HEK293 (cell line): ENCODE measurements at regions not wholly inside any gene's neighbourhood (a gene's known extent, or its start where the extent isn't known, plus 50 kb on each side); places are given as distances from the start of the nearest gene placed in this dataset.

ENCODE experiments used
- CTCF ChIA-PET: fragments of 350-600 bp; formaldehyde crosslinking; extraction: SDS; loops from one replicate; lab custom pipeline; 2021; ENCODE audit warnings: antibody characterized with exemption; lab: Yijun Ruan, JAX
- POLR2A ChIA-PET: fragments of 300-600 bp; formaldehyde crosslinking; extraction: SDS; loops from one replicate; lab custom pipeline; 2020; ENCODE audit warnings: antibody characterized with exemption, inconsistent platforms; lab: Yijun Ruan, JAX
- H3K27ac ChIP-seq: fragments of 200-500 bp; sonication (Bioruptor generic); 2 replicates; pipeline ENCODE4 v1.5.1; 2014; ENCODE audit warnings: low read depth, low read length, control low read depth, inconsistent platforms; ENCODE audit errors: extremely low read depth
- H3K36me3 ChIP-seq, 2 experiments: fragments of 200-500 bp in 1 of 2; sonication (Bioruptor generic) in 1 of 2; 1 replicate in 1 of 2; 2 replicates in 1 of 2; pipeline ENCODE4 v1.5.1; 2014 to 2017; ENCODE audit warnings: inconsistent platforms in 2 of 2, low read length in 2 of 2; ENCODE audit not compliant: control insufficient read depth in 2 of 2, insufficient read depth in 1 of 2
- H3K4me1 ChIP-seq: fragments of 200-500 bp; sonication (Bioruptor generic); 2 replicates; pipeline ENCODE4 v1.5.1; 2014; ENCODE audit warnings: mild to moderate bottlenecking, low read length, inconsistent platforms; ENCODE audit not compliant: control insufficient read depth, insufficient read depth
- H3K4me3 ChIP-seq: 2 replicates; pipeline ENCODE4 v1.5.1; 2011; ENCODE audit warnings: low read depth, mild to moderate bottlenecking, control low read depth, low read length, moderate library complexity
- H3K9me3 ChIP-seq: fragments of 200-500 bp; sonication (Bioruptor generic); 2 replicates; pipeline ENCODE4 v1.5.1; 2014; ENCODE audit warnings: low read depth, low read length, inconsistent platforms; ENCODE audit not compliant: control insufficient read depth, insufficient read depth
- BCL11A ChIP-seq: fragments of 450-650 bp; formaldehyde crosslinking; IDR thresholded peaks from 2 replicates; pipeline ENCODE4 v1.5.1; 2016; ENCODE audit warnings: low read depth, missing biosample characterization, missing genetic modification characterization
- EGR2 ChIP-seq: fragments of 450-650 bp; formaldehyde crosslinking; IDR thresholded peaks from 2 replicates; pipeline ENCODE4 v1.5.1; 2016; ENCODE audit warnings: low read depth, missing biosample characterization, missing genetic modification characterization
- GLI4 ChIP-seq: fragments of 450-650 bp; formaldehyde crosslinking; IDR thresholded peaks from 2 replicates; pipeline ENCODE4 v1.5.1; 2016; ENCODE audit warnings: missing biosample characterization, missing genetic modification characterization
- ZBTB21 ChIP-seq: fragments of 450-650 bp; formaldehyde crosslinking; IDR thresholded peaks from 2 replicates; pipeline ENCODE4 v1.5.1; 2017; ENCODE audit warnings: missing biosample characterization, missing genetic modification characterization
- ZNF132 ChIP-seq: fragments of 450-650 bp; formaldehyde crosslinking; IDR thresholded peaks from 2 replicates; pipeline ENCODE4 v1.5.1; 2017; ENCODE audit warnings: missing biosample characterization, missing genetic modification characterization, borderline replicate concordance
- ZNF140 ChIP-seq: fragments of 450-650 bp; formaldehyde crosslinking; IDR thresholded peaks from 2 replicates; pipeline ENCODE4 v1.5.1; 2016; ENCODE audit warnings: missing biosample characterization, missing genetic modification characterization
- ZNF2 ChIP-seq: fragments of 450-650 bp; formaldehyde crosslinking; IDR thresholded peaks from 2 replicates; pipeline ENCODE4 v1.5.1; 2016; ENCODE audit warnings: missing biosample characterization, missing genetic modification characterization
- ZNF211 ChIP-seq: fragments of 450-650 bp; formaldehyde crosslinking; IDR thresholded peaks from 2 replicates; pipeline ENCODE4 v1.5.1; 2016; ENCODE audit warnings: low read depth, missing biosample characterization, missing genetic modification characterization
- ZNF214 ChIP-seq: fragments of 450-650 bp; formaldehyde crosslinking; IDR thresholded peaks from 2 replicates; pipeline ENCODE4 v1.5.1; 2017; ENCODE audit warnings: missing biosample characterization, mild to moderate bottlenecking, missing genetic modification characterization, borderline replicate concordance
- ZNF23 ChIP-seq: fragments of 450-650 bp; formaldehyde crosslinking; IDR thresholded peaks from 2 replicates; pipeline ENCODE4 v1.5.1; 2016; ENCODE audit warnings: missing biosample characterization, missing genetic modification characterization, borderline replicate concordance
- ZNF248 ChIP-seq: fragments of 450-650 bp; formaldehyde crosslinking; IDR thresholded peaks from 2 replicates; pipeline ENCODE4 v1.5.1; 2017; ENCODE audit warnings: missing biosample characterization, missing genetic modification characterization
- ZNF302 ChIP-seq: fragments of 450-650 bp; formaldehyde crosslinking; IDR thresholded peaks from 2 replicates; pipeline ENCODE4 v1.5.1; 2016; ENCODE audit warnings: missing biosample characterization, missing genetic modification characterization, low read depth
- ZNF341 ChIP-seq: fragments of 450-650 bp; formaldehyde crosslinking; IDR thresholded peaks from 2 replicates; pipeline ENCODE4; 2016; ENCODE audit warnings: low read depth, missing biosample characterization, missing genetic modification characterization
- ZNF404 ChIP-seq: fragments of 450-650 bp; formaldehyde crosslinking; IDR thresholded peaks from 2 replicates; pipeline ENCODE4 v1.5.1; 2017; ENCODE audit warnings: missing biosample characterization, missing genetic modification characterization
- TF ChIP-seq, protein P1 (sequence below): fragments of 450-650 bp; formaldehyde crosslinking; IDR thresholded peaks from 2 replicates; pipeline ENCODE4 v1.5.1; 2016; ENCODE audit warnings: missing biosample characterization, missing genetic modification characterization
- TF ChIP-seq, protein P2 (sequence below): fragments of 450-650 bp; formaldehyde crosslinking; IDR thresholded peaks from 2 replicates; pipeline ENCODE4 v1.5.1; 2016; ENCODE audit warnings: missing biosample characterization, missing genetic modification characterization, borderline replicate concordance
- TF ChIP-seq, protein P3 (sequence below): fragments of 450-650 bp; formaldehyde crosslinking; IDR thresholded peaks from 2 replicates; pipeline ENCODE4 v1.5.1; 2016; ENCODE audit warnings: missing biosample characterization, missing genetic modification characterization, borderline replicate concordance
- TF ChIP-seq, protein P4 (sequence below): fragments of 450-650 bp; formaldehyde crosslinking; IDR thresholded peaks from 2 replicates; pipeline ENCODE4 v1.5.1; 2016; ENCODE audit warnings: missing biosample characterization, missing genetic modification characterization
- TF ChIP-seq, protein P5 (sequence below): fragments of 450-650 bp; formaldehyde crosslinking; IDR thresholded peaks from 2 replicates; pipeline ENCODE4 v1.5.1; 2017; ENCODE audit warnings: missing biosample characterization, missing genetic modification characterization
- TF ChIP-seq, protein P6 (sequence below): fragments of 450-650 bp; formaldehyde crosslinking; IDR thresholded peaks from 2 replicates; pipeline ENCODE4 v1.5.1; 2017; ENCODE audit warnings: missing biosample characterization, missing genetic modification characterization

DNA sequence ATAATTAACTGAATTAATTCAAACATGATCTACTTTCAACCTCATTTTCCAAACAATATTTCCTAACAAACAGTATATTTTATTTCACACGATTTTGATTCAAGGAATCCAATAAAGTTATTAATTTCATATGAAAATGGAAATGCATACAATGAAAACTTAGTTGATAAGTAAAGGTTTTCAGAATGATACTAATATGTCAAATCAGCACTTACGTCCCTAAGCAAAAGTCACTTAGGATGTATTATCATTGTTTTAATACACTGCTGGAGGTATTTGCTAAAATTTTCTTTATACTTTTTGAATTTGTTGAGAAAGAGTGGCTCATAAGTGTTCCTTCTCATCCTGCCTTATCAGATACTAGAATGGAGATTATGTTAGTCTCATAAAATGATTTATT is 266.8 kb upstream of the PUDP start:
- H3K4me3 ChIP-seq, result no peak overlapping the region
- H3K27ac ChIP-seq, result no peak overlapping the region
- TF ChIP-seq ZNF2 (no peak), GLI4 (no peak), ZNF302 (tag by site-specific recombination) (no peak), ZNF23 (tag by site-specific recombination) (no peak), ZNF248 (no peak), ZNF341 (tag by site-specific recombination) (no peak), ZNF211 (tag by site-specific recombination) (no peak), EGR2 (tag by site-specific recombination) (no peak)
- TF ChIP-seq, protein P1, sequence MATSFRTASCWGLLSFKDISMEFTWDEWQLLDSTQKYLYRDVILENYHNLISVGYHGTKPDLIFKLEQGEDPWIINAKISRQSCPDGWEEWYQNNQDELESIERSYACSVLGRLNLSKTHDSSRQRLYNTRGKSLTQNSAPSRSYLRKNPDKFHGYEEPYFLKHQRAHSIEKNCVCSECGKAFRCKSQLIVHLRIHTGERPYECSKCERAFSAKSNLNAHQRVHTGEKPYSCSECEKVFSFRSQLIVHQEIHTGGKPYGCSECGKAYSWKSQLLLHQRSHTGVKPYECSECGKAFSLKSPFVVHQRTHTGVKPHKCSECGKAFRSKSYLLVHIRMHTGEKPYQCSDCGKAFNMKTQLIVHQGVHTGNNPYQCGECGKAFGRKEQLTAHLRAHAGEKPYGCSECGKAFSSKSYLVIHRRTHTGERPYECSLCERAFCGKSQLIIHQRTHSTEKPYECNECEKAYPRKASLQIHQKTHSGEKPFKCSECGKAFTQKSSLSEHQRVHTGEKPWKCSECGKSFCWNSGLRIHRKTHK (tag by site-specific recombination), result no peak
- TF ChIP-seq, protein P2, sequence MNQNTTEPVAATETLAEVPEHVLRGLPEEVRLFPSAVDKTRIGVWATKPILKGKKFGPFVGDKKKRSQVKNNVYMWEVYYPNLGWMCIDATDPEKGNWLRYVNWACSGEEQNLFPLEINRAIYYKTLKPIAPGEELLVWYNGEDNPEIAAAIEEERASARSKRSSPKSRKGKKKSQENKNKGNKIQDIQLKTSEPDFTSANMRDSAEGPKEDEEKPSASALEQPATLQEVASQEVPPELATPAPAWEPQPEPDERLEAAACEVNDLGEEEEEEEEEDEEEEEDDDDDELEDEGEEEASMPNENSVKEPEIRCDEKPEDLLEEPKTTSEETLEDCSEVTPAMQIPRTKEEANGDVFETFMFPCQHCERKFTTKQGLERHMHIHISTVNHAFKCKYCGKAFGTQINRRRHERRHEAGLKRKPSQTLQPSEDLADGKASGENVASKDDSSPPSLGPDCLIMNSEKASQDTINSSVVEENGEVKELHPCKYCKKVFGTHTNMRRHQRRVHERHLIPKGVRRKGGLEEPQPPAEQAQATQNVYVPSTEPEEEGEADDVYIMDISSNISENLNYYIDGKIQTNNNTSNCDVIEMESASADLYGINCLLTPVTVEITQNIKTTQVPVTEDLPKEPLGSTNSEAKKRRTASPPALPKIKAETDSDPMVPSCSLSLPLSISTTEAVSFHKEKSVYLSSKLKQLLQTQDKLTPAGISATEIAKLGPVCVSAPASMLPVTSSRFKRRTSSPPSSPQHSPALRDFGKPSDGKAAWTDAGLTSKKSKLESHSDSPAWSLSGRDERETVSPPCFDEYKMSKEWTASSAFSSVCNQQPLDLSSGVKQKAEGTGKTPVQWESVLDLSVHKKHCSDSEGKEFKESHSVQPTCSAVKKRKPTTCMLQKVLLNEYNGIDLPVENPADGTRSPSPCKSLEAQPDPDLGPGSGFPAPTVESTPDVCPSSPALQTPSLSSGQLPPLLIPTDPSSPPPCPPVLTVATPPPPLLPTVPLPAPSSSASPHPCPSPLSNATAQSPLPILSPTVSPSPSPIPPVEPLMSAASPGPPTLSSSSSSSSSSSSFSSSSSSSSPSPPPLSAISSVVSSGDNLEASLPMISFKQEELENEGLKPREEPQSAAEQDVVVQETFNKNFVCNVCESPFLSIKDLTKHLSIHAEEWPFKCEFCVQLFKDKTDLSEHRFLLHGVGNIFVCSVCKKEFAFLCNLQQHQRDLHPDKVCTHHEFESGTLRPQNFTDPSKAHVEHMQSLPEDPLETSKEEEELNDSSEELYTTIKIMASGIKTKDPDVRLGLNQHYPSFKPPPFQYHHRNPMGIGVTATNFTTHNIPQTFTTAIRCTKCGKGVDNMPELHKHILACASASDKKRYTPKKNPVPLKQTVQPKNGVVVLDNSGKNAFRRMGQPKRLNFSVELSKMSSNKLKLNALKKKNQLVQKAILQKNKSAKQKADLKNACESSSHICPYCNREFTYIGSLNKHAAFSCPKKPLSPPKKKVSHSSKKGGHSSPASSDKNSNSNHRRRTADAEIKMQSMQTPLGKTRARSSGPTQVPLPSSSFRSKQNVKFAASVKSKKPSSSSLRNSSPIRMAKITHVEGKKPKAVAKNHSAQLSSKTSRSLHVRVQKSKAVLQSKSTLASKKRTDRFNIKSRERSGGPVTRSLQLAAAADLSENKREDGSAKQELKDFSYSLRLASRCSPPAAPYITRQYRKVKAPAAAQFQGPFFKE (tag by site-specific recombination), result no peak
- TF ChIP-seq, protein P3, sequence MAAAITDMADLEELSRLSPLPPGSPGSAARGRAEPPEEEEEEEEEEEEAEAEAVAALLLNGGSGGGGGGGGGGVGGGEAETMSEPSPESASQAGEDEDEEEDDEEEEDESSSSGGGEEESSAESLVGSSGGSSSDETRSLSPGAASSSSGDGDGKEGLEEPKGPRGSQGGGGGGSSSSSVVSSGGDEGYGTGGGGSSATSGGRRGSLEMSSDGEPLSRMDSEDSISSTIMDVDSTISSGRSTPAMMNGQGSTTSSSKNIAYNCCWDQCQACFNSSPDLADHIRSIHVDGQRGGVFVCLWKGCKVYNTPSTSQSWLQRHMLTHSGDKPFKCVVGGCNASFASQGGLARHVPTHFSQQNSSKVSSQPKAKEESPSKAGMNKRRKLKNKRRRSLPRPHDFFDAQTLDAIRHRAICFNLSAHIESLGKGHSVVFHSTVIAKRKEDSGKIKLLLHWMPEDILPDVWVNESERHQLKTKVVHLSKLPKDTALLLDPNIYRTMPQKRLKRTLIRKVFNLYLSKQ (tag by site-specific recombination), result no peak
- TF ChIP-seq, protein P4, sequence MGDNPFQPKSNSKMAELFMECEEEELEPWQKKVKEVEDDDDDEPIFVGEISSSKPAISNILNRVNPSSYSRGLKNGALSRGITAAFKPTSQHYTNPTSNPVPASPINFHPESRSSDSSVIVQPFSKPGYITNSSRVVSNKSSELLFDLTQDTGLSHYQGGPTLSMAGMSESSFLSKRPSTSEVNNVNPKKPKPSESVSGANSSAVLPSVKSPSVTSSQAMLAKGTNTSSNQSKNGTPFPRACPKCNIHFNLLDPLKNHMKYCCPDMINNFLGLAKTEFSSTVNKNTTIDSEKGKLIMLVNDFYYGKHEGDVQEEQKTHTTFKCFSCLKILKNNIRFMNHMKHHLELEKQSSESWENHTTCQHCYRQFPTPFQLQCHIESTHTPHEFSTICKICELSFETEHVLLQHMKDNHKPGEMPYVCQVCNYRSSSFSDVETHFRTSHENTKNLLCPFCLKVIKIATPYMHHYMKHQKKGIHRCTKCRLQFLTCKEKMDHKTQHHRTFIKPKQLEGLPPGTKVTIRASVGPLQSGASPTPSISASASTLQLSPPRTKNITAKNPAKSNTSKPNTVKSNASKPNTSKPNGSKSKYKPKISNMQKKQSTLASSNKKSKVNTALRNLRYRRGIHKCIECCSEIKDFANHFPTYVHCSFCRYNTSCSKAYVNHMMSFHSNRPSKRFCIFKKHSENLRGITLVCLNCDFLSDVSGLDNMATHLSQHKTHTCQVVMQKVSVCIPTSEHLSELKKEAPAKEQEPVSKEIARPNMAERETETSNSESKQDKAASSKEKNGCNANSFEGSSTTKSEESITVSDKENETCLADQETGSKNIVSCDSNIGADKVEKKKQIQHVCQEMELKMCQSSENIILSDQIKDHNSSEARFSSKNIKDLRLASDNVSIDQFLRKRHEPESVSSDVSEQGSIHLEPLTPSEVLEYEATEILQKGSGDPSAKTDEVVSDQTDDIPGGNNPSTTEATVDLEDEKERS (tag by site-specific recombination), result no peak
- H3K4me1 ChIP-seq, result no peaks in the 10 kb centered on the region
- CTCF ChIA-PET, result no interaction called here
- H3K9me3 ChIP-seq, result no peaks in the 10 kb centered on the region
- H3K36me3 ChIP-seq, result no peaks in the 10 kb centered on the region
- POLR2A ChIA-PET, result no interaction called here

DNA sequence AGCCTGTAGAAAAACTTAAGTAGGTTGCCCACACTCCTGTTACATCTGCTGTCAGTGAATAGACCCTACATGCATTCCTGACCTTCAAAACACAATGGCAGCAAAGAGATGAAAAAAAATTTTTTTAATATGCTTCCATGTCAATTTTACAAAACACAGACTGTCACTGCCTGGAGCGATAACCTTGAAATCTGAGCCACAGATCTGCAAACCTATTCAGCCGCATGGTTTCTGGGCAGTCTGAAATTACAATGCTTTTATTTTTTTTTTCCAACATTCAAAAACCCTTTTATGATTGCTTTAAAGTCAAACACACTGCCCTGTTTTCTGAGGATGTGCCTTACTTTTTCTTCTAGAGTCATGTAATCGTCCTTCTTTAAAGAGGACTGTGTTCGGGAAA is 264.9 kb upstream of the PUDP start:
- POLR2A ChIA-PET, result no interaction called here
- Histone ChIP-seq H3K36me3 (no peaks in the 10 kb centered on the region), H3K27ac (no peak overlapping the region), H3K4me3 (no peak overlapping the region), H3K9me3 (no peaks in the 10 kb centered on the region), H3K4me1 (no peaks in the 10 kb centered on the region)
- CTCF ChIA-PET, result no interaction called here
- TF ChIP-seq ZNF132 (tag by site-specific recombination) (no peak), ZNF140 (tag by site-specific recombination) (no peak), ZBTB21 (tag by site-specific recombination) (no peak), ZNF214 (no peak), ZNF404 (tag by site-specific recombination) (no peak), BCL11A (tag by site-specific recombination) (no peak)
- TF ChIP-seq, protein P5, sequence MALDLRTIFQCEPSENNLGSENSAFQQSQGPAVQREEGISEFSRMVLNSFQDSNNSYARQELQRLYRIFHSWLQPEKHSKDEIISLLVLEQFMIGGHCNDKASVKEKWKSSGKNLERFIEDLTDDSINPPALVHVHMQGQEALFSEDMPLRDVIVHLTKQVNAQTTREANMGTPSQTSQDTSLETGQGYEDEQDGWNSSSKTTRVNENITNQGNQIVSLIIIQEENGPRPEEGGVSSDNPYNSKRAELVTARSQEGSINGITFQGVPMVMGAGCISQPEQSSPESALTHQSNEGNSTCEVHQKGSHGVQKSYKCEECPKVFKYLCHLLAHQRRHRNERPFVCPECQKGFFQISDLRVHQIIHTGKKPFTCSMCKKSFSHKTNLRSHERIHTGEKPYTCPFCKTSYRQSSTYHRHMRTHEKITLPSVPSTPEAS (tag by site-specific recombination), result no peak
- TF ChIP-seq, protein P6, sequence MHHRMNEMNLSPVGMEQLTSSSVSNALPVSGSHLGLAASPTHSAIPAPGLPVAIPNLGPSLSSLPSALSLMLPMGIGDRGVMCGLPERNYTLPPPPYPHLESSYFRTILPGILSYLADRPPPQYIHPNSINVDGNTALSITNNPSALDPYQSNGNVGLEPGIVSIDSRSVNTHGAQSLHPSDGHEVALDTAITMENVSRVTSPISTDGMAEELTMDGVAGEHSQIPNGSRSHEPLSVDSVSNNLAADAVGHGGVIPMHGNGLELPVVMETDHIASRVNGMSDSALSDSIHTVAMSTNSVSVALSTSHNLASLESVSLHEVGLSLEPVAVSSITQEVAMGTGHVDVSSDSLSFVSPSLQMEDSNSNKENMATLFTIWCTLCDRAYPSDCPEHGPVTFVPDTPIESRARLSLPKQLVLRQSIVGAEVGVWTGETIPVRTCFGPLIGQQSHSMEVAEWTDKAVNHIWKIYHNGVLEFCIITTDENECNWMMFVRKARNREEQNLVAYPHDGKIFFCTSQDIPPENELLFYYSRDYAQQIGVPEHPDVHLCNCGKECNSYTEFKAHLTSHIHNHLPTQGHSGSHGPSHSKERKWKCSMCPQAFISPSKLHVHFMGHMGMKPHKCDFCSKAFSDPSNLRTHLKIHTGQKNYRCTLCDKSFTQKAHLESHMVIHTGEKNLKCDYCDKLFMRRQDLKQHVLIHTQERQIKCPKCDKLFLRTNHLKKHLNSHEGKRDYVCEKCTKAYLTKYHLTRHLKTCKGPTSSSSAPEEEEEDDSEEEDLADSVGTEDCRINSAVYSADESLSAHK, result no peak
